RWPE2 (cell line): ENCODE measurements at regions not wholly inside any gene's neighbourhood (a gene's known extent, or its start where the extent isn't known, plus 50 kb on each side); places are given as distances from the start of the nearest gene placed in this dataset.

Experiments used
- ATAC-seq: fragments of 200-7000 bp; cut with Tn5 transposase; 3 replicates; pipeline ENCODE4 v1.9.1; 2021; ENCODE audit warnings: low read depth
- DNase-seq: peaks from one replicate; pipeline ENCODE4 v3.0.0-alpha.2; 2020; ENCODE audit warnings: low spot score
- H3K27ac ChIP-seq: fragments of 450-650 bp; 2 replicates; pipeline ENCODE4 v1.5.1; 2017; ENCODE audit warnings: mild to moderate bottlenecking; ENCODE audit not compliant: poor library complexity, severe bottlenecking
- H3K27me3 ChIP-seq: fragments of 250-450 bp; sonication (Bioruptor Pico); 2 replicates; pipeline ENCODE4 v1.5.1; 2021; ENCODE audit warnings: mild to moderate bottlenecking, moderate library complexity; ENCODE audit not compliant: insufficient read depth, poor library complexity, severe bottlenecking
- H3K36me3 ChIP-seq: fragments of 250-450 bp; sonication (Bioruptor Pico); 2 replicates; pipeline ENCODE4 v1.5.1; 2020; ENCODE audit warnings: low read depth, mild to moderate bottlenecking, moderate library complexity
- H3K4me1 ChIP-seq: fragments of 250-450 bp; sonication (Bioruptor Pico); 2 replicates; pipeline ENCODE4 v1.5.1; 2021; ENCODE audit warnings: mild to moderate bottlenecking, moderate library complexity; ENCODE audit not compliant: insufficient read depth, poor library complexity, severe bottlenecking
- H3K4me3 ChIP-seq: fragments of 250-450 bp; sonication (Bioruptor Pico); 2 replicates; pipeline ENCODE4 v1.5.1; 2021; ENCODE audit warnings: mild to moderate bottlenecking, moderate library complexity; ENCODE audit not compliant: severe bottlenecking
- H3K9me3 ChIP-seq: fragments of 250-450 bp; sonication (Bioruptor Pico); 2 replicates; pipeline ENCODE4 v1.5.1; 2021; ENCODE audit warnings: mild to moderate bottlenecking, moderate library complexity; ENCODE audit not compliant: severe bottlenecking
- CTCF ChIP-seq: fragments of 450-650 bp; IDR thresholded peaks from one replicate; pipeline ENCODE4 v1.5.1; 2017; ENCODE audit warnings: mild to moderate bottlenecking, moderate library complexity; ENCODE audit not compliant: poor library complexity, severe bottlenecking

GRCh38 chr2:226585130-226585561, 214.5 kb downstream of the IRS1 start:
- ATAC-seq (no peak), DNase-seq (no peak)
- Histone ChIP-seq H3K27me3 (no peaks in the 10 kb centered on the region), H3K4me3 (no peak overlapping the region), H3K4me1 (peaks cover 18% of the 10 kb centered on the region), H3K27ac (peak overlapping the region; percentile 80), H3K36me3 (no peaks in the 10 kb centered on the region), H3K9me3 (peaks cover 11% of the 10 kb centered on the region)
- no peak for TF ChIP-seq CTCF

- TF ChIP-seq CTCF = no peak
Observed at GRCh38 chr2:226584518-226585055, 215.0 kb downstream of the IRS1 start.

GRCh38 chr2:226583715-226584114, 215.9 kb downstream of the IRS1 start:
- TF ChIP-seq CTCF = no peak
- Histone ChIP-seq H3K27ac (peak overlapping the region; percentile 80), H3K9me3 (peaks cover 5% of the 10 kb centered on the region), H3K4me3 (no peak overlapping the region), H3K4me1 (peaks cover 30% of the 10 kb centered on the region), H3K27me3 (no peaks in the 10 kb centered on the region), H3K36me3 (0 out of 2 replicates have a peak, but pooled peaks cover 4% of the 10 kb centered on the region)
- ATAC-seq = peak; percentile 95
- no peak for DNase-seq

More at GRCh38 chr2:226584518-226585055, 215.0 kb downstream of the IRS1 start:
- H3K4me3 ChIP-seq = no peak overlapping the region
- H3K27ac ChIP-seq = peak overlapping the region; percentile 80
- no peak for DNase-seq
- no peak for ATAC-seq
- H3K4me1 ChIP-seq = peaks cover 21% of the 10 kb centered on the region
- no peaks in the 10 kb centered on the region for H3K27me3 ChIP-seq
- H3K36me3 ChIP-seq = no peaks in the 10 kb centered on the region
- H3K9me3 ChIP-seq = peaks cover 11% of the 10 kb centered on the region

GRCh38 chr2:226581661-226582060, 218.0 kb downstream of the IRS1 start:
- H3K36me3 ChIP-seq = 0 out of 2 replicates have a peak, but pooled peaks cover 4% of the 10 kb centered on the region
- no peaks in the 10 kb centered on the region for H3K9me3 ChIP-seq
- no peaks in the 10 kb centered on the region for H3K27me3 ChIP-seq
- no peak for TF ChIP-seq CTCF
- H3K27ac ChIP-seq = no peak overlapping the region
- no peak overlapping the region for H3K4me3 ChIP-seq
- ATAC-seq = no peak
- peaks cover 33% of the 10 kb centered on the region for H3K4me1 ChIP-seq
- no peak for DNase-seq

- peak overlapping the region; percentile 60 for H3K27ac ChIP-seq
Observed at GRCh38 chr2:226581004-226581403, 218.6 kb downstream of the IRS1 start.

More at GRCh38 chr2:226581004-226581403, 218.6 kb downstream of the IRS1 start:
- Histone ChIP-seq H3K27me3 (no peaks in the 10 kb centered on the region), H3K4me1 (peaks cover 33% of the 10 kb centered on the region), H3K36me3 (0 out of 2 replicates have a peak, but pooled peaks cover 4% of the 10 kb centered on the region), H3K4me3 (no peak overlapping the region), H3K9me3 (no peaks in the 10 kb centered on the region)
- TF ChIP-seq CTCF = no peak
- ATAC-seq (no peak), DNase-seq (no peak)
